ENCODE measurements at regions not wholly inside any gene's neighbourhood (a gene's known extent, or its start where the extent isn't known, plus 50 kb on each side); places are given as distances from the start of the nearest gene placed in this dataset.
A peak's percentile ranks its signal among the peaks of the same experiment; 100 is the strongest.

- Histone ChIP-seq H3K27ac (no peak overlapping the region), H3K9me3 (ENCODE audit: low read depth, low read length) (no peaks in the 10 kb centered on the region), H3K4me3 (no peak overlapping the region), H3K36me3 (ENCODE audit: insufficient read depth, low read length) (no peaks in the 10 kb centered on the region), H3K9ac (ENCODE audit: insufficient read length) (no peak overlapping the region)
- no peak for DNase-seq (ENCODE audit: low read depth, low spot score)
- no peak for TF ChIP-seq EZH2 (IDR thresholded peaks at IDR 0.05)
- no peak for TF ChIP-seq POLR2AphosphoS5 (IDR thresholded peaks at IDR 0.05; ENCODE audit: borderline replicate concordance, low read depth, low read length)
- TF ChIP-seq FOXP2 (optimal IDR thresholded peaks at IDR 0.05; ENCODE audit: control extremely low read depth, extremely low read length, insufficient read depth): no peak
These were observed 156.5 kb upstream of the RPH3A start for GRCh38 chr12:112635036-112635435.

GRCh38 chr12:112638420-112638819, 153.1 kb upstream of the RPH3A start:
- no peak overlapping the region for H3K9ac ChIP-seq (ENCODE audit: insufficient read length)
- H3K27ac ChIP-seq: no peak overlapping the region

GRCh38 chr12:112645586-112645985, 146.0 kb upstream of the RPH3A start:
- Histone ChIP-seq H3K36me3 (ENCODE audit: insufficient read depth, low read length) (no peaks in the 10 kb centered on the region), H3K4me3 (no peak overlapping the region), H3K27ac (no peak overlapping the region), H3K9me3 (ENCODE audit: low read depth, low read length) (no peaks in the 10 kb centered on the region), H3K9ac (ENCODE audit: insufficient read length) (no peak overlapping the region)
- TF ChIP-seq POLR2AphosphoS5 (IDR thresholded peaks at IDR 0.05; ENCODE audit: borderline replicate concordance, low read depth, low read length) (no peak), FOXP2 (optimal IDR thresholded peaks at IDR 0.05; ENCODE audit: control extremely low read depth, extremely low read length, insufficient read depth) (no peak), EZH2 (IDR thresholded peaks at IDR 0.05) (no peak)
- no peak for DNase-seq (ENCODE audit: low read depth, low spot score)

More at GRCh38 chr12:112638420-112638819, 153.1 kb upstream of the RPH3A start:
- no peak for TF ChIP-seq FOXP2 (optimal IDR thresholded peaks at IDR 0.05; ENCODE audit: control extremely low read depth, extremely low read length, insufficient read depth)
- TF ChIP-seq EZH2 (IDR thresholded peaks at IDR 0.05): no peak
- no peaks in the 10 kb centered on the region for H3K9me3 ChIP-seq (ENCODE audit: low read depth, low read length)
- DNase-seq (ENCODE audit: low read depth, low spot score): no peak
- no peaks in the 10 kb centered on the region for H3K36me3 ChIP-seq (ENCODE audit: insufficient read depth, low read length)
- H3K4me3 ChIP-seq: no peak overlapping the region

GRCh38 chr12:112656141-112656540, 135.4 kb upstream of the RPH3A start:
- Histone ChIP-seq H3K27ac (no peak overlapping the region), H3K36me3 (ENCODE audit: insufficient read depth, low read length) (no peaks in the 10 kb centered on the region), H3K9me3 (ENCODE audit: low read depth, low read length) (no peaks in the 10 kb centered on the region), H3K9ac (ENCODE audit: insufficient read length) (no peak overlapping the region), H3K4me3 (no peak overlapping the region)
- DNase-seq (ENCODE audit: low read depth, low spot score): no peak
- TF ChIP-seq EZH2 (IDR thresholded peaks at IDR 0.05) (no peak), FOXP2 (optimal IDR thresholded peaks at IDR 0.05; ENCODE audit: control extremely low read depth, extremely low read length, insufficient read depth) (no peak), POLR2AphosphoS5 (IDR thresholded peaks at IDR 0.05; ENCODE audit: borderline replicate concordance, low read depth, low read length) (no peak)

GRCh38 chr12:112664569-112664968, 127.0 kb upstream of the RPH3A start:
- no peak overlapping the region for H3K9ac ChIP-seq (ENCODE audit: insufficient read length)
- H3K36me3 ChIP-seq (ENCODE audit: insufficient read depth, low read length): no peaks in the 10 kb centered on the region
- no peak for TF ChIP-seq EZH2 (IDR thresholded peaks at IDR 0.05)
- TF ChIP-seq FOXP2 (optimal IDR thresholded peaks at IDR 0.05; ENCODE audit: control extremely low read depth, extremely low read length, insufficient read depth): no peak
- no peak for TF ChIP-seq POLR2AphosphoS5 (IDR thresholded peaks at IDR 0.05; ENCODE audit: borderline replicate concordance, low read depth, low read length)
- H3K4me3 ChIP-seq: no peak overlapping the region
- no peak for DNase-seq (ENCODE audit: low read depth, low spot score)
- no peak overlapping the region for H3K27ac ChIP-seq
- H3K9me3 ChIP-seq (ENCODE audit: low read depth, low read length): no peaks in the 10 kb centered on the region

GRCh38 chr12:112665958-112666357, 125.6 kb upstream of the RPH3A start:
- H3K4me3 ChIP-seq: no peak overlapping the region
- no peak overlapping the region for H3K27ac ChIP-seq
- TF ChIP-seq FOXP2 (optimal IDR thresholded peaks at IDR 0.05; ENCODE audit: control extremely low read depth, extremely low read length, insufficient read depth) (no peak), POLR2AphosphoS5 (IDR thresholded peaks at IDR 0.05; ENCODE audit: borderline replicate concordance, low read depth, low read length) (no peak), EZH2 (IDR thresholded peaks at IDR 0.05) (no peak)
- H3K9me3 ChIP-seq (ENCODE audit: low read depth, low read length): no peaks in the 10 kb centered on the region
- H3K36me3 ChIP-seq (ENCODE audit: insufficient read depth, low read length): no peaks in the 10 kb centered on the region
- no peak overlapping the region for H3K9ac ChIP-seq (ENCODE audit: insufficient read length)
- no peak for DNase-seq (ENCODE audit: low read depth, low spot score)

GRCh38 chr12:112671564-112671963, 120.0 kb upstream of the RPH3A start:
- H3K9me3 ChIP-seq (ENCODE audit: low read depth, low read length): no peaks in the 10 kb centered on the region

GRCh38 chr12:112674539-112674938, 117.0 kb upstream of the RPH3A start:
- H3K9me3 ChIP-seq (ENCODE audit: low read depth, low read length): no peaks in the 10 kb centered on the region
- H3K4me3 ChIP-seq: no peak overlapping the region
- no peaks in the 10 kb centered on the region for H3K36me3 ChIP-seq (ENCODE audit: insufficient read depth, low read length)
- TF ChIP-seq EZH2 (IDR thresholded peaks at IDR 0.05): no peak
- TF ChIP-seq POLR2AphosphoS5 (IDR thresholded peaks at IDR 0.05; ENCODE audit: borderline replicate concordance, low read depth, low read length): no peak
- no peak for TF ChIP-seq FOXP2 (optimal IDR thresholded peaks at IDR 0.05; ENCODE audit: control extremely low read depth, extremely low read length, insufficient read depth)
- peak overlapping the region; percentile 77 for H3K9ac ChIP-seq (ENCODE audit: insufficient read length)
- H3K27ac ChIP-seq: peak overlapping the region; percentile 100
- DNase-seq (ENCODE audit: low read depth, low spot score): no peak

More at GRCh38 chr12:112671564-112671963, 120.0 kb upstream of the RPH3A start:
- TF ChIP-seq FOXP2 (optimal IDR thresholded peaks at IDR 0.05; ENCODE audit: control extremely low read depth, extremely low read length, insufficient read depth) (no peak), EZH2 (IDR thresholded peaks at IDR 0.05) (no peak), POLR2AphosphoS5 (IDR thresholded peaks at IDR 0.05; ENCODE audit: borderline replicate concordance, low read depth, low read length) (no peak)
- no peak for DNase-seq (ENCODE audit: low read depth, low spot score)
- no peak overlapping the region for H3K4me3 ChIP-seq
- no peaks in the 10 kb centered on the region for H3K36me3 ChIP-seq (ENCODE audit: insufficient read depth, low read length)
- H3K9ac ChIP-seq (ENCODE audit: insufficient read length): no peak overlapping the region
- H3K27ac ChIP-seq: no peak overlapping the region

GRCh38 chr12:112676507-112676906, 115.0 kb upstream of the RPH3A start:
- Histone ChIP-seq H3K36me3 (ENCODE audit: insufficient read depth, low read length) (no peaks in the 10 kb centered on the region), H3K9me3 (ENCODE audit: low read depth, low read length) (no peaks in the 10 kb centered on the region), H3K4me3 (peak overlapping the region; percentile 63), H3K27ac (peak overlapping the region; percentile 100), H3K9ac (ENCODE audit: insufficient read length) (peak overlapping the region; percentile 77)
- TF ChIP-seq POLR2AphosphoS5 (IDR thresholded peaks at IDR 0.05; ENCODE audit: borderline replicate concordance, low read depth, low read length) (no peak), EZH2 (IDR thresholded peaks at IDR 0.05) (no peak), FOXP2 (optimal IDR thresholded peaks at IDR 0.05; ENCODE audit: control extremely low read depth, extremely low read length, insufficient read depth) (no peak)
- DNase-seq (ENCODE audit: low read depth, low spot score): no peak

All from SK-N-MC (cell line).